CD4-positive, alpha-beta T cell treated with Interleukin-6 at 100 ng/mL for 8 hours (primary cell): ENCODE measurements at regions not wholly inside any gene's neighbourhood (a gene's known extent, or its start where the extent isn't known, plus 50 kb on each side); places are given as distances from the start of the nearest gene placed in this dataset.
"Not testable (repeated sequence)": the region's sequence is repeated elsewhere in the genome, so short reads cannot be mapped to it uniquely, and the experiment has no call there.

Source experiments
- DNase-seq: peaks from one replicate; pipeline ENCODE4 v3.0.0-alpha.2; 2020; ENCODE audit warnings: mixed read lengths, low spot score

DNA sequence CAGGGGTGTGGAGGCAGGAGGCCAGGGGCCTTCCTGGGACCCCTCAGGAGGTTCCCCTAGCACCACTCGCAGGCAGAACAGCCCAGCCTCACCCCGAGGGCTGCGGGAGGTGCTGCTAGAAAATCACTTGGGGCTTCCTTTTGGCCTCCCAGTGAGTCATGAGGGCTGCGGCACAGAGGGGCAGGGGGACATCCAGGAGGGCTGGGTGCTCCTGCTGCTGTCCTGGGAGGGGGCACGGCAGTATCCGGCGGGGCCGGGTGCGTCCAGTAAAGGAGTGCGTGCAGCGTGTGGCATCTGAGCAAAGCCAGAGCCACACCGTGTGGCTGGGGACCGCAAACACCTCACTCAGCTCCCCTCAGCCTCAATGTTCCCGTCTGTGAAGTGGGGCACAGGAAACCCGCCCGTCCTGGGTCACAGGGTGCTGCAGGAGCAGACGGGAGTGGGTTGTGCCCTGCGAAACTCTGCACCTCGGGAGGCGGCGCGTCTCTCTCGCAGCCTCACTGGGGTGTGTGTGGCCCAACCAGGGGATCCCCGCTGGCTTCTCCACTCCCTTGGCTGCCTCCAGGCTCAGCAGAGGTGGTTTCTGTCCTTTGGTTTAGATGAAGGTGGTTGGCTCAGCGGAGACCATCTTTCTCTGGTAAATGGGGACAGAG, 117.3 kb upstream of the ZNF469 start:
- peak; percentile 17 for DNase-seq

DNA sequence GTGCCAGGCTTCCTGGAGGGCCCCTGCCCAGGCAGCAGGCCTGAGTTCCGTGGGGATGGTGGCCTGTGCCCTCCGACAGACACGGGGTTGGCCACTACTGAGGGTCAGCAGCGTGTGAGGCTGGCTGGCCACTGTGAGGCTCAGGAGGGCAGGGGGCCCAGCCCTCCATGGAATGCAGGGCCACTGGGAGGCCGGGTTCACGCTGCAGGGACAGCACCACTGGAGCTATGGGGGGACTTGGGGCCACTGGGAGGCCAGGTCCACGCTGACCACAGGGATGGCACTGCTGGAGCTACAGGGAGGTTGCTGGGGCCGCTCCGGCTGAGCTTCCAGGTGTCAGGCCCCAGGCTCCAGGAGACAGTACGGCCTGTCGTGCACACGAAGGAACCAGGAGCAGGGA, 116.7 kb upstream of the ZNF469 start:
- not testable (repeated sequence) for DNase-seq

DNA sequence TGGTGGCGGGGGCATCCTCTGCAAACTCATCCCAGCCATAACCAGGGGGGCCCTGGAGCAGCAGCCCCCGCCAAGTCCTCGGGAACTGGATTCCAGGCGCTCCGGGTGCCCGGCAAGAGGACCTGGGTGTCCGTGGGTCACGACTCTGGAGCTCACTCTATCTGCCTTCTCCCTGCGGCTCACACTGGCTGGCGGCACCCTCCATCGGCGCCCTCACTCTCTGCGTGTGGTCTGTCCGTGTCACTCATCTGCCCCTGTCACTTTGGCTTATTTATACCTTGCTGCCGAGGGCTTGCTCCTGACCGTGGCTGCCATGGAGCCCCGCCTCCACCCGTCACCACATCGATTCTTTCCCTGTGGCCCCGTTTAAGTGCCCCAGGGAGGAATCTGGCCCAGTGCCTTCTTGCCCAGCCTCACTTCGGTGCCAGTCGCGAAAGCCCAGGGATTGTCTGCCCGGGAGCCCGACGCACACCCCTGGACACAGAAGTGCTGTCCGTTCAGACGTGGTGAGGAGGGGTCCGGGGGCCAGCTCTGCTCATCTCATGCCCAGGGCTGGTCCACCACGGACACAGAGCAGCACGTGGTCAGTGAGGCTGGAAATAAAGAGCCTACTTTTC, 115.7 kb upstream of the ZNF469 start:
- not testable (repeated sequence) for DNase-seq

DNA sequence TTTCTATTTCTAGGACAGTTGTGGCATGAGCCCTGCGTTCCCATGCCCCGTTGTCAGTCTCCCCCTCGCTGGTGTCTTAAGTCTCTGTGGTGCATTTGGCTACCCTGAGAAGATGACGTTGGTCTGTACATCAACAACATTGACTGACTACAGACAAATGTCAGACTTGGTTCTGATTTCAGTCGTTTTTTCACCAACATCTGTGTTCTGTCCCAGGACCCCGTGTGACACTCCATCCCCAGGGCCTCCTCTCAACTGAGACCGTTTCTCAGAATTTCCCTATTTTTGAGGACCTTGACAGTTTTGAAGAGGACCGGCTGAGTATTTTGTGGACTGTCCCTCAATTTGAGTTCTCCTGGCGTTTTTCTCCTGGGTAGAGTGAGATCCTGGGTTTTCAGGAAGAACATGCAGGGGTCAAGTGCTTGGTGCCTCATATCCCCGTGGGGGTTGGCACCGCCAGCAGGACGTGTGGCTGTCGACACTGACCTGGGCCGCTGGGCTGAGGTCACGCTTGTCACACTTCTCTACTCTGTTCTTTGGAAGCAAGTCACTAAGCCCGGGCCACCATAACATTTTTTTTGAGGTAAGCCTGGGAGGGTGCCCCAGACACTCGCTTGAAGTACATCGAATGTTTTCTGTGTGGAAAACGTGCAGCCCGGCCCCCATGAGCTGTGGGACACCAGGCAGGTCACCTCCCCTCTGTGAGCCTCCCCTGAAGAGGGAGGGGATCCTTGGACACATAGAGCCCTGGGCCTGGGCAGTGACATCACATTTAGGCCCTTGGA, 114.4 kb upstream of the ZNF469 start:
- not testable (repeated sequence) for DNase-seq

DNA sequence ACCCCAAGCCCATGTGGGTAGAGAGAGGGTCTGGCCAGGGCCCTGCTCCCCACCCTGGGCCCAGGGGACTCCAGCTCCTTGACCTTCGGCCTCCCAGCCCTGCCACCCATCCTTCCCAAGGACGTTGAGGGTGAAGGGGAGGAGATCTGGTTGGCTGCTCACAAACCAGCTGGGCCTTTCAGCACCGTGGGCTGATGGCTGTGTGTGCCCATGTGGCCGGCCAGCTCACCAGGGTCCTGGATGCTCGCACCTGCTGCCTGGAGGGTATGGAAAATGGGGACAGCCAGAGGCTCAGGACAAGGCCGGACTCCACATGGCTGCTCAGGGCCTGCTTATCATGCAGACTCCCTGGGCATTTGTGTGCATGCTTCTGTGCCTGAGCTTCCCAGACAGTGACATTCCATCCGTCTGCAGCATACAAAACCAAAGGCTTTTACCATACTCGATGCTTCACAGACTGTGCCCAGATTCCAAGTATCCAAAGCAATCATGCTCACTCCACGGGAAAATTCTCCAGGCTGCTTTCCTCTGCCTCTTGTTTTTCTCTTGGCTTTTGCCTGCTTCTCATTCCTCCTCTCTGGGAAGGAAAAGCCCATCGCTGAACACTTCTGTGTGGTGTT, 112.5 kb upstream of the ZNF469 start:
- DNase-seq: not testable (repeated sequence)

DNA sequence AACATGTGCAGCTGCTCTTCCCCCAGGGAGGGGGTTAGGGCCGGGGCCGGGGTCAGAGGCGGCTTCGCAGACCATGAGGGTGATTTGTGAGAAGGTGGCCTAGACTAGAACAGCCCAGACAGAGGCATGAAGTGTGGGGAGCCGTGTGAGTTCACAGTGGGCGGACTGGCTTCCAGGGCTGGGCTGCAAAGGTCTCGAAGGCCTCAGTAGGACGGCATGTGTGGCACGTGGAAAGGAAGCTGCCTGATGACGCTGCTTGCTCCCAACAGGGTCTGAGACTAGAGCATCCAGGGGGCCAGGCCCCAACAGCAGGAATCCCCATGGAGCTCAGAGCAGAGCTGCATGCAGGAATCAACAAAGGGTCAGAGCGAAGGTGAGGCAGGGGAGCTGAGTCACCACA, 111.5 kb upstream of the ZNF469 start:
- not testable (repeated sequence) for DNase-seq

DNA sequence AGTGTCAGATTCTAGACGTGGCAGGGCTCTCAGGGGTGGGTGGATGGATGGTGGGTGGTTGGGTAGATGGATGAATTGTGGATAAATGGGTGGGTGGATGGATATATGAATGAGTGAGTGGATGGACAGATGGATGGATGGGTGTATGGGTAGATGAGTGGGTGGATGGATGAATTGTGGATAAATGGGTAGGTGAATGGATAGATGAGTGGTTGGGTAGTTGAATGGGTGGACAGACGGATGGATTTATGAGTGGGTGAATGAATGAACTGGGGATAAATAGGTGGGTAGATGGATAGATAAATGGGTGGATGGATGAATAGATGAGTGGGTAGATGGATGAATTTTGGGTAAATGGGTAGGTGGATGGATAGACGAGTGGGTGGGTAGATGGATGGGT, 111.0 kb upstream of the ZNF469 start:
- DNase-seq: not testable (repeated sequence)

DNA sequence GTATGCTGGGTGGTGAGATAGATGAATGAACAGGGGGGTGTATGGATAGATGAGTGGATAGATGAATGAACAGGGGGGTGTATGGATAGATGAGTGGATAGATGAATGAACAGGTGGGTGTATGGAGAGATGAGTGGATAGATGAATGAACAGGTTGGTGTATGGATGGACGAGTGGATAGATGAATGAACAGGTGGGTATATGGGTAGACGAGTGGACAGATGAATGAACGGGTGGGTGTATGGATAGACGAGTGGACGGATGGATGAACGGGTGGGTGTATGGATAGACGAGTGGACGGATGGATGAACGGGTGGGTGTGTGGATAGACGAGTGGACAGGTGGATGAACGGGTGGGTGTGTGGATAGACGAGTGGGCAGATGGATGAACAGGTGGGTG, 110.3 kb upstream of the ZNF469 start:
- not testable (repeated sequence) for DNase-seq

DNA sequence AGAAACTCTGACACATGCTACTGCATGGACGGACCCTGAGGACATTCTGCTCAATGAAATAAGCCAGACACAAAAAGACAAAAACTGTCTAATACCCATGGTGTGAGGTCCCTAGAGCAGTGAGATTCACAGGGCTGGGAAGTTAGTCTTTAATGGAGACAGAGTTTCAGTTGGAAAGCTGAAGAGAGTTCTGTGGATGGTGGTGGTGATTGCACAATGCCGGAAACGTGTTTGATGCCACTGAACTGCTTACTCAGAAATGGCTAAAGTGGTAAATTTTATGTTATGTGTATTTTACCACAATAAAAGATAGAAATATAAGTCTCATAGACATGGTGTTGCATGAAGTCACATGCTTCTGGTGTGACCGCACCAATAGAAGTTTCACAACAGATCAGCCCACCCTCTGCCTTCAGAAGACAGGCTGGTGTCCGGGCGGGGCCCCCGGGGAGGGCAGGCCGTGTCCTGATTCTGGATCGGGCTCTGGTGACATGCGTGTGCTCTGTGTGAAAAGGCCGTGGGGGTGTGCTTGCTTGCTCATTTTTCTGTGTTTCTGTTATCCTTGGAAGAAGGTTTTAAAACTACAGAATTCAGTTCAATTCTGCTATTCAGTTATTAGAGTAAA, 108.5 kb upstream of the ZNF469 start:
- not testable (repeated sequence) for DNase-seq

DNA sequence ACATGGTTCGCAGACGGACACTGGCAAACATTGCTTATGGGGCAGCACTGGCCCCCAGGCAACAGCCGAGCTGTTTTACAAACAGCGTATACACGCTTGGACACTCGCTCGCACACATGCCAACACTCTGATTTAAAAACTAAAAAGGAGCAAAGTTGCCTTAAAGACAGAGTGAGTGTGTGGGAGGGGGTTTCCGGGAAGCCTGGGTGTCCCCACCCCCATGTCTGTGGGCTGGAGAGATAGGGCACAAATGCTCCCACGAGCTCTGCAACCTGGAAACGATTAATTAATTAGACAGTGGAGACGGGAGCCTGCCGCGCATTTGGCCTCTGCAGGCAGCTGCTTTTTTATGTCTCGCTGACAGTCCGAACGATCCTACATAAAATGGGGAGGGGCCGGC, 107.9 kb upstream of the ZNF469 start:
- DNase-seq: no peak

DNA sequence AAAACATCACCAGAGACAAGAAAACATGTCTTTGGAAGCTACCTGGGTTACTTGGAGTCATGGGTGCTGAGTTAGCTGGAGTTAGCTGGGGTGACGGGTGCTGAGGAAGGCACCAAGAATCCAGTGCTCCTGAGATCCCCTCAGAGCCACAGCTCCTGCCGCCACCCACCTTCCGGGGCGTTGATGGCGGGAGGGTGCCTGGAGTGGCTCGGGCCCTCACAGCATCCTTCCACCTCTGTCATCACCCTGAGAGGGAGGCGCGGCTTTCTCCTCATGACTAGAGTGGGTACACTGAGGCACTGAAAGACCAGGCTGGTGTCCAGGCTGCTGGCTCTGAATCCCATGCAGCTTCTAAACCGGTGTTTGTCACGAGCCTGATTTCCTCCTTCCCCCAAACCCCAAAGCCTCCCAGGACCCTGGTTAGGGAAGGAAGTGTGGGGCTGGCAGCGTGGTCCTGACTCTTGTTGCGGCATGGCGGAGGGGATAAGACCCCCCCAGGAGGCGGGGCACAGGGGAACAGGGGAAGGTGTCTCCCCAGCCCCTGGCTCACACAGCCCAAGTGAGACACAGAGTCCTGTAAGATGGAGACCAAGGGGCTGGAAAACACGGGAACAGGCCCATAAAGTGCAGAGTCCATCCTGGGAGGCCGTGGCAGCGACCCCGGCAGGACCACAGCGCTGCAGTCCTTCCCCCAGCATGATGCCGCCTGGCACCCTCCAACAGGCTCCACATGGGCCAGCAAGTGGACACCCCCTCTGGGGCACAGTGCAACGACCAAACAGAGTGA, 107.2 kb upstream of the ZNF469 start:
- not testable (repeated sequence) for DNase-seq

DNA sequence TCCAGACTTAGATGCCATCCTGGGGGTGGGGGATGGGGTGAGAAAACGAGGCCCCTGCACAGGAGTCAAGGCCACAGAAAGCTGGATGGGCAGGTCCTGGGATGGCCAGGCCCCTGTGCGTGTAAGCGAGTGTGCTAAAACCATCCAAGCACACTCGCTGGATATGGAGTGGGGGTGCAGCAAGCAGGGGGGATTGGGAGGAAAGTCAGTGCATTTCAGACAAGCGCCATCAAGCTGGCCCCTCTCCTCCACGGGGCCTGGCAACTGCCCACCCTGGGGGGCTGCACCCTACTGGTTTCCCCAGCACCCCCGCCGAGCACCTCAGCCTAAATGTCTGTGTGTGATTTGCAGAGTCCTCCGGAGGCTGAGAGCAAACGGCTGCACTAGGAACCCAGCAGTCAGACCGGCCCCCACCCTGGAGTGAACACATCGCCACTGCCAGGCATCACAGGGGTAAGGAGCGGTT, 106.6 kb upstream of the ZNF469 start:
- DNase-seq: not testable (repeated sequence)

DNA sequence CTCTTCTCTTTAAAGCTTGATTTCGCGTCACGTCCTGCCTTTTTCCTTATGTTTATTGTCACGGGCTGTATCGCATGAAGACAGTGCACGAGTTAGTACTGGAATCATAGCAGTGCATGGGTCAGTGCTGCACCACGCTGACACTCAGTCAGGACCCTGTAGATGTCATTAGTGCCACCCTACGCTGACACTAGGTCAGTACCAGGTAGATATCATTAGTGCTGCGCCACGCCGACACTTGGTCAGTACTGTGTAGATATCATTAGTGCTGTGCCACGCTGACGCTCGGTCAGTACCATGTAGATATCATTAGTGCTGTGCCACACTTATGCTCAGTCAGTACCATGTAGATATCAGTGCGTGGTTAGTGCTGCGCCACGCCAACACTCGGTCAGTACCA, 106.2 kb upstream of the ZNF469 start:
- no peak for DNase-seq

DNA sequence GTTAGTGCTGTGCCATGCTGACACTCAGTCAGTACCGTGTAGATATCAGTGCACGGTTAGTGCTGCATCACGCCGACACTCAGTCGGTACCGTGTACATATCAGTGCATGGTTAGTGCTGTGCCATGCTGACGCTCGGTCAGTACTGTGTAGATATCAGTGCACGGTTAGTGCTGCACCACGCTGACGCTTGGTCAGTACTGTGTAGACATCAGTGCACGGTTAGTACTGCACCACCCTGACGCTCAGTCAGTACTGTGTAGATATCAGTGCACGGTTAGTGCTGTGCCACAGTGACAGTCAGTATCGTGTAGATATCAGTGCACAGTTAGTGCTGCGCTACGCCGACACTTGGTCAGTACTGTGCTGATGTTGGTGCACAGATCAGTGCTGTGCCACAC, 102.8 kb upstream of the ZNF469 start:
- no peak for DNase-seq

DNA sequence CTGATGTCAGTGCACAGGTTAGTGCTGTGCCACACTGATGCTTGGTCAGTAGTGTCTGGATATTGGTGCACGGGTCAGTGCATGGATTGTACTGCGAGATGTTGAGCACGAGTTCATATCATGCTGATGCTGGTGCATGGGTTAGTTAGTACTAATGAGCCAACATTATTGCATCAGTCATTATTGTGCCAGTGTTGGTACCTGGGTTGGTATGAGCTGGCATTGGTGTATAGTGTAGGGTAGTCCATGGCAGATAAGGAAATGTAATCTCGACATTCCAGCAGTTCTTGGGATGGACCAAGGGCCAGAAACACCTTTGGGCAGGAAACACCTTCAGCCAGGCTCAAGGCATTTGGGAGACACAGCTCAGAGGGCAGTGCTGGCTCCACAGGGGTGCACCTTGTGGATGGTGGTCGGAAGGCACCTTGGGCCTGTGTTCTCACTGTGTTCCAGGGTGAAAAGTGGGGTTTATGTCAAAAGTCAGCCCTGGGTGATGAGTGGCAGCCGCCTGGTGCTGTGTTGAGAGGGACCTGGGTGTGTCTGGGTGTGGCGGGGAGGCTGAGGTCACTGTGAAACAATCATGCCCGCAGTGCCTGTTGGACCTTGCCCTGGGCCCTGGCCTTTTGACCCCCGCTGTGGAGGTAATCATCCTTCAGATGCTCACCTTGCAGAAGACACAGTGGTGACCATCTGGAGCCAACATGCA, 100.7 kb upstream of the ZNF469 start:
- DNase-seq: no peak

DNA sequence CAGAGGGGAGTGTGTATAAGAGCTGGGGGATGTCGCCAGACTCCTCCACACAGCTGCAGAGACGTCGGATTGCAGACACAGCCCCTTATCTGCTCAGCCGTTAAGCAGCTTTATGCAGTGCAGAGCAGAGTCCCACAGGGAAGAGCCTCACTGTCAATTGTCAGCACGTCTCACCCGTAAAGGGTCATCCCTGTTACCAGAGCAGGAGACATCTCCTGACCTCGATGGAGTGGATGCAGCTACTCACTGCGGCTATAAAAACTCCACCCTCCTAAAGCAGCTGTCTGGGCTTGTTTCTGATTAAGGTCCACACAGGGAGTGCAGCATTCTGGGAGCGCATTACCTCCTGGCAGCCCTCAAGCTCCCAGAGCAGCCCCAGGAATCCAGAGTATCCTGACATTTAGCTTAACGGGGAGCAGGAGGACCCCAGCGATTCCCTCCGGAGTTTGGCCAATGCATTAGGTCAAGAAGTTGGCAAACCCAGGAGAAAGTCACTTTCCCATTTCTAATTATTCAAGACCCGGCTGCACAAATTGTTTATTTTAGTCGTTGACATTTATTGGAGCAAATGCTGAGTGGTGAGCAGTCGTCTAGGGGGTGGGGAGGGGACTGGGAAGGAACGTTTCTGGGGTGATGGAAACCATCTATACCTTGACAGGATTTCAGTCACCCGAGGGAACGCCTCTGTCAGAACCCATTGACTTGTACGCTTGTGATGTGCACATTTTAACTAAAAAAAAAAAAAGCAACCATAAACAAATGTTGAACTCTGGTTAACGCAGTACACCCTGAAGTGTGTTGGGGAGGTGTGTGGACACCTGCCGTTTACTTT, 100.0 kb upstream of the ZNF469 start:
- no peak for DNase-seq

DNA sequence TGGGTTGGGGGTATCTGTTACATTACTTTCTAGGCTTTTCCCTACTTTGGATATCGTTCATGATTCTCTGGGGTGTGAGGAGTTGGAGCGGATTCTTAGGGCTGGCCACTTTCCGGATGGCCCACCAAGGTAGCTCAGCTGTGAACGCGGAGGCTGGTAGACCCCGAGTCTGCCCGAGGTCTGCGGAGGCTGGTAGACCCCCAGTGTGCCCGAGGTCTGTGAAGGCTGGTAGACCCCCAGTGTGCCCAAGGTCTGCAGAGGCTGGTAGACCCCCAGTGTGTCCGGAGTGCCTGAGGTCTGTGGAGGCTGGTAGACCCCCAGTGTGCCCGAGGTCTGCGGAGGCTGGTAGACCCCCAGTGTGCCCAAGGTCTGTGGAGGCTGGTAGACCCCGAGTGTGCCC, 99.2 kb upstream of the ZNF469 start:
- no peak for DNase-seq

DNA sequence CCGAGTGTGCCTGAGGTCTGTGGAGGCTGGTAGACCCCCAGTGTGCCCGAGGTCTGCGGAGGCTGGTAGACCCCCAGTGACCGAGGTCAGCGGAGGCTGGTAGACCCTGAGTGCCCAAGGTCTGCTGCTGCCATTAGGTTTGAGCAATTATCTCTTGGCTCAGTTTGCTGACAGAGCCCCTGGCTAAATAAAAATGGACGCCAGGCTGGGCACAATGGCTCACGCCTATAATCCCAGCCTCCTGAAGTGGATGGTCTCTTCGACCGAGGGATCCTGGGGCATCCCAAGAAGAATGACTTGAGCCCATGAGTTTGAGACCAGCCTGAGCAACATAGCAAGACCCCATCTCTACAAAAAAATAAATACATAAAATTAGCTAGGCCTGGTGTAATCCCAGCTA, 98.7 kb upstream of the ZNF469 start:
- DNase-seq: no peak

DNA sequence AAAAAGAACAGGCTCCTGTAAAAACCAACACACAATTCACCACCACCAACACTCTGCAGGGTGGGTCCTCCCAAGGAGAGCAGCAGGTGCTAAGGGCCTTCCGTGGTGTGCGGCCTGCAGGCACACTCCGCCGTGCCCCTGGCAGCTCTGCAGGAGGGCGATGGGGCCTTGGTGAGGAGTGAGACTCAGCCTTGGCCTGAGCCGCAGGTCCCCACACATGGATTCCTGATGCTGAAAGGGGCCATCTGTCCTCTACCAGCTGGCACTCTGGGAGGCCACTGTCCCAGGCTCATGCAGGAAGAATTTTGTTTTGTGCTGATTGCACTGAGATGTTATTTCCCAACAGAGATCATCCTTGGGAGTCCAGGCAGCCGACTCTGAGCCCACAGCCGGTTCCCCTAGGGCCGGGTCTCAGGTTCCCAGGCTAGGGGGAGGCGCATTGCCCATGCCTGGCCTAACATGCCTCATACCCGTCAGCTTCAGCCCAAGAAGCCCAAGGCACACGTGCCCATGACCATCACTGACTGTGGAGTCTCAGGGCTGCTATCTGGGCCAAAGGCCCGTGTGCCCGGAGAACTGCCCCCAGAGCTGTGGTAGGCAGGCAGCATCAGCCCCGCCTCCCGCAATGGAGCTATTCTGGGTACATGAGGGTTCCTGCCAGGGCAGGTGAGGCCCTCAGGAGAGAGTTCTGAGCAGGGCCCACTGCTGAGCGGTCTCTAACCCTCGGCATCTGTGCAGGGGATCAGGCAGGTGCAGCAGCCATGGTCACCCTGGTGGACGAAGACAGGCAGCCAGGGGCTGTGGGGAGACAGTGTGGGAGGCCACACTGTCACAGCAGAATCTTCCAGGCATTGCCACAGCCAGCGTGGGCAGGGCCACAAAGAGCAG, 97.9 kb upstream of the ZNF469 start:
- no peak for DNase-seq
